ENCODE measurements at regions not wholly inside any gene's neighbourhood (a gene's known extent, or its start where the extent isn't known, plus 50 kb on each side); places are given as distances from the start of the nearest gene placed in this dataset.

GRCh38 chr3:6223572-6223971, 637.3 kb upstream of the GRM7 start:
- TF ChIP-seq CTCF (IDR thresholded peaks at IDR 0.05) (no peak), POLR2A (IDR thresholded peaks at IDR 0.05) (no peak)
